GM18907 (cell line): ENCODE measurements at regions not wholly inside any gene's neighbourhood (a gene's known extent, or its start where the extent isn't known, plus 50 kb on each side); places are given as distances from the start of the nearest gene placed in this dataset.

ENCODE experiments used
- ATAC-seq: cut with Tn5 transposase; IDR thresholded peaks from one replicate; pipeline ENCODE4 v1.9.1; 2021; ENCODE audit warnings: mild to moderate bottlenecking, moderate library complexity; ENCODE audit not compliant: unreplicated experiment

GRCh38 chr2:103942199-103942598 is 911.7 kb upstream of the POU3F3 start:
- ATAC-seq, result no peak

- ATAC-seq, result no peak
These were observed 908.8 kb upstream of the POU3F3 start for GRCh38 chr2:103945083-103945482.

- ATAC-seq, result peak; percentile 78
These were observed 894.5 kb upstream of the POU3F3 start for GRCh38 chr2:103959174-103960128.

- ATAC-seq, result no peak
These were observed 893.8 kb upstream of the POU3F3 start for GRCh38 chr2:103960129-103960513.

GRCh38 chr2:103960951-103961350 is 893.0 kb upstream of the POU3F3 start:
- ATAC-seq, result no peak

GRCh38 chr2:103961862-103962261 is 892.1 kb upstream of the POU3F3 start:
- no peak for ATAC-seq

- no peak for ATAC-seq
These were observed 891.2 kb upstream of the POU3F3 start for GRCh38 chr2:103962670-103963069.

- ATAC-seq, result no peak
These were observed 890.7 kb upstream of the POU3F3 start for GRCh38 chr2:103963146-103963725.

- no peak for ATAC-seq
These were observed 876.7 kb upstream of the POU3F3 start for GRCh38 chr2:103977241-103977640.

GRCh38 chr2:103977668-103978067 is 876.2 kb upstream of the POU3F3 start:
- no peak for ATAC-seq

- no peak for ATAC-seq
These were observed 873.5 kb upstream of the POU3F3 start for GRCh38 chr2:103980401-103980800.

GRCh38 chr2:103982691-103983090 is 871.2 kb upstream of the POU3F3 start:
- ATAC-seq, result no peak

- ATAC-seq, result no peak
These were observed 867.9 kb upstream of the POU3F3 start for GRCh38 chr2:103986001-103986400.

GRCh38 chr2:103991591-103991990 is 862.3 kb upstream of the POU3F3 start:
- ATAC-seq, result no peak

GRCh38 chr2:104004821-104005220 is 849.1 kb upstream of the POU3F3 start:
- ATAC-seq, result no peak

- no peak for ATAC-seq
These were observed 837.1 kb upstream of the POU3F3 start for GRCh38 chr2:104016801-104017200.

GRCh38 chr2:104023306-104023705 is 830.6 kb upstream of the POU3F3 start:
- ATAC-seq, result no peak

GRCh38 chr2:104023765-104024164 is 830.1 kb upstream of the POU3F3 start:
- ATAC-seq, result no peak

- no peak for ATAC-seq
These were observed 828.6 kb upstream of the POU3F3 start for GRCh38 chr2:104025295-104025694.

GRCh38 chr2:104026725-104027124 is 827.2 kb upstream of the POU3F3 start:
- ATAC-seq, result no peak

- no peak for ATAC-seq
These were observed 826.6 kb upstream of the POU3F3 start for GRCh38 chr2:104027321-104027720.

- ATAC-seq, result no peak
These were observed 825.9 kb upstream of the POU3F3 start for GRCh38 chr2:104028061-104028460.
